H1 (cell line): ENCODE measurements at regions not wholly inside any gene's neighbourhood (a gene's known extent, or its start where the extent isn't known, plus 50 kb on each side); places are given as distances from the start of the nearest gene placed in this dataset.

Experiments used
- CTCF ChIA-PET: fragments of 300-600 bp; sonication (Branson Sonifier 250); formaldehyde crosslinking; loops from one replicate; lab custom pipeline; 2021; ENCODE audit not compliant: partially characterized antibody; lab: Charles Lee
- POLR2A ChIA-PET: fragments of 300-600 bp; sonication (Branson Sonifier 250); formaldehyde crosslinking; loops from one replicate; lab custom pipeline; 2021; ENCODE audit warnings: inconsistent platforms; ENCODE audit not compliant: partially characterized antibody; lab: Charles Lee
- DNase-seq, 2 experiments: peaks; one replicate each; pipeline versions ENCODE4 v3.0.0 to v3.0.0-alpha.2; 2010 to 2022; ENCODE audit warnings: low spot score in 2 of 2, low read depth in 1 of 2, mixed read lengths in 1 of 2
- FAIRE-seq: peaks from 2 replicates; lab custom pipeline; 2011; peaks lifted over from hg19 to GRCh38; lab: Jason Lieb, UNC
- H2AFZ ChIP-seq: 2 replicates; pipeline ENCODE4 v1.8.1; 2012; ENCODE audit warnings: low read length, inconsistent platforms
- H2AK5ac ChIP-seq: 2 replicates; pipeline ENCODE4 v1.6.1; 2013; ENCODE audit warnings: low read depth, low read length
- H2BK120ac ChIP-seq: replicated peaks from 2 replicates; pipeline ENCODE3; 2013; ENCODE audit warnings: low read depth, low read length, inconsistent platforms
- H2BK12ac ChIP-seq: 2 replicates; pipeline ENCODE4 v1.6.1; 2013; ENCODE audit warnings: low read depth, low read length
- H2BK15ac ChIP-seq: 2 replicates; pipeline ENCODE4 v1.6.1; 2013; ENCODE audit warnings: low read length
- H2BK20ac ChIP-seq: 2 replicates; pipeline ENCODE4 v1.6.1; 2013; ENCODE audit warnings: low read length
- H2BK5ac ChIP-seq: 2 replicates; pipeline ENCODE4 v1.6.1; 2013; ENCODE audit warnings: low read depth, low read length
- H3K14ac ChIP-seq: 2 replicates; pipeline ENCODE4 v1.6.1; 2013; ENCODE audit warnings: inconsistent platforms; ENCODE audit not compliant: insufficient read length
- H3K18ac ChIP-seq: 2 replicates; pipeline ENCODE4 v1.6.1; 2013; ENCODE audit warnings: low read length; ENCODE audit errors: extremely low read depth
- H3K23ac ChIP-seq: 2 replicates; pipeline ENCODE4 v1.6.1; 2013; ENCODE audit warnings: inconsistent platforms; ENCODE audit not compliant: insufficient read length
- H3K23me2 ChIP-seq: 2 replicates; pipeline ENCODE4 v1.6.1; 2013; ENCODE audit warnings: low read depth, low read length
- H3K27ac ChIP-seq: 2 replicates; pipeline ENCODE4 v1.6.1; 2011; ENCODE audit warnings: low read depth, low read length, inconsistent platforms
- H3K27me3 ChIP-seq, 4 experiments: replicated peaks in 1 of 4; 1 replicate in 1 of 4; 2 replicates in 3 of 4; pipeline versions ENCODE4 v1.6.1 to v1.8.1; 2011 to 2013; ENCODE audit warnings: low read length in 3 of 4, mild to moderate bottlenecking in 3 of 4, inconsistent platforms in 2 of 4, mixed read lengths in 2 of 4, moderate library complexity in 1 of 4; ENCODE audit not compliant: control insufficient read depth in 3 of 4, insufficient read depth in 3 of 4; ENCODE audit errors: extremely low read depth in 1 of 4
- H3K36me3 ChIP-seq, 4 experiments: 2 replicates each; pipeline versions ENCODE4 v1.6.1 to v1.8.1; 2011 to 2013; ENCODE audit warnings: mild to moderate bottlenecking in 4 of 4, low read length in 3 of 4, moderate library complexity in 2 of 4, control low read depth in 1 of 4, inconsistent platforms in 1 of 4; ENCODE audit not compliant: insufficient read depth in 4 of 4, control insufficient read depth in 2 of 4
- H3K4ac ChIP-seq: replicated peaks from 2 replicates; pipeline ENCODE3; 2013; ENCODE audit warnings: low read length, low read depth, mixed read lengths, inconsistent platforms; ENCODE audit not compliant: insufficient read length
- H3K4me1 ChIP-seq, 4 experiments: replicated peaks in 1 of 4; 1 replicate in 1 of 4; 2 replicates in 3 of 4; pipeline versions ENCODE4 v1.6.1 to v1.8.1; 2011 to 2013; ENCODE audit warnings: low read length in 3 of 4, inconsistent platforms in 2 of 4, mixed read lengths in 1 of 4; ENCODE audit not compliant: insufficient read depth in 4 of 4, control insufficient read depth in 3 of 4
- H3K4me2 ChIP-seq, 2 experiments: 2 replicates each; pipeline versions ENCODE4 v1.6.1 to v1.8.1; 2011 to 2013; ENCODE audit warnings: low read depth in 2 of 2, low read length in 2 of 2, control low read depth in 1 of 2, inconsistent platforms in 1 of 2, mild to moderate bottlenecking in 1 of 2; ENCODE audit not compliant: insufficient read depth in 1 of 2
- H3K4me3 ChIP-seq, 4 experiments: fragments of 200-600, 300-600 bp in 1 of 4; sonication (generic), shearing (Covaris generic), sonication (Bioruptor Twin) in 1 of 4; 2 replicates each; pipeline versions ENCODE4 v1.5.1 to v1.8.1; 2011 to 2016; ENCODE audit warnings: low read length in 4 of 4, low read depth in 3 of 4, control low read depth in 2 of 4, inconsistent platforms in 2 of 4, mild to moderate bottlenecking in 2 of 4, mixed read lengths in 1 of 4, moderate library complexity in 1 of 4; ENCODE audit not compliant: insufficient read depth in 2 of 4; ENCODE audit errors: extremely low read depth in 1 of 4
- H3K56ac ChIP-seq: replicated peaks from 2 replicates; pipeline ENCODE3; 2013; ENCODE audit warnings: low read depth, mild to moderate bottlenecking, mixed read lengths, low read length, inconsistent platforms; ENCODE audit not compliant: insufficient read length
- H3K79me1 ChIP-seq: 2 replicates; pipeline ENCODE4 v1.6.1; 2013; ENCODE audit warnings: low read depth, low read length, control low read depth
- H3K79me2 ChIP-seq, 2 experiments: 2 replicates each; pipeline versions ENCODE4 v1.6.1 to v1.8.1; 2012 to 2013; ENCODE audit warnings: low read length in 2 of 2, mild to moderate bottlenecking in 2 of 2, inconsistent platforms in 1 of 2; ENCODE audit not compliant: insufficient read depth in 2 of 2, control insufficient read depth in 1 of 2
- H3K9ac ChIP-seq, 4 experiments: replicated peaks in 1 of 4; 1 replicate in 1 of 4; 2 replicates in 3 of 4; pipeline versions ENCODE4 v1.6.1 to v1.8.1; 2011 to 2013; ENCODE audit warnings: low read depth in 3 of 4, low read length in 3 of 4, control low read depth in 2 of 4, mild to moderate bottlenecking in 2 of 4, moderate library complexity in 2 of 4, inconsistent platforms in 1 of 4; ENCODE audit errors: extremely low read depth in 1 of 4
- H3K9me3 ChIP-seq, 2 experiments: 2 replicates each; pipeline versions ENCODE4 v1.6.1 to v1.8.1; 2012 to 2013; ENCODE audit warnings: mild to moderate bottlenecking in 2 of 2, moderate library complexity in 2 of 2, control low read depth in 1 of 2, inconsistent platforms in 1 of 2, low read depth in 1 of 2, low read length in 1 of 2, mixed read lengths in 1 of 2; ENCODE audit not compliant: insufficient read depth in 2 of 2
- H4K20me1 ChIP-seq, 2 experiments: replicated peaks in 1 of 2; 2 replicates each; pipeline versions ENCODE3 to v1.8.1; 2011 to 2013; ENCODE audit warnings: inconsistent platforms in 2 of 2, low read length in 2 of 2, mild to moderate bottlenecking in 1 of 2; ENCODE audit not compliant: insufficient read depth in 2 of 2, control insufficient read depth in 1 of 2
- H4K5ac ChIP-seq: 2 replicates; pipeline ENCODE4 v1.6.1; 2013; ENCODE audit warnings: low read length, low read depth, mixed read lengths, inconsistent platforms; ENCODE audit not compliant: insufficient read length
- H4K8ac ChIP-seq: 2 replicates; pipeline ENCODE4 v1.8.0; 2013; ENCODE audit warnings: mild to moderate bottlenecking, moderate library complexity, low read length, inconsistent platforms; ENCODE audit not compliant: insufficient read depth; ENCODE audit errors: extremely low read depth
- H4K91ac ChIP-seq: replicated peaks from 2 replicates; pipeline ENCODE3; 2013; ENCODE audit warnings: low read length, mixed read lengths, inconsistent platforms; ENCODE audit not compliant: insufficient read length
- ASH2L ChIP-seq: fragments of 200-600, 300-600 bp; sonication (generic); IDR thresholded peaks from one replicate; pipeline ENCODE4 v1.7.1; 2017; ENCODE audit warnings: low read length
- BCL11A ChIP-seq, 2 experiments: IDR thresholded peaks; one replicate each; pipeline ENCODE4 v1.6.1; 2011; ENCODE audit warnings: low read depth in 2 of 2, low read length in 2 of 2, mild to moderate bottlenecking in 2 of 2
- CTBP2 ChIP-seq: IDR thresholded peaks from 2 replicates; pipeline ENCODE4 v1.7.0; 2011; ENCODE audit warnings: borderline replicate concordance, mild to moderate bottlenecking, moderate library complexity, mixed read lengths, low read length; ENCODE audit not compliant: insufficient read depth, insufficient read length
- EGR1 ChIP-seq: IDR thresholded peaks from 2 replicates; pipeline ENCODE4 v1.6.1; 2011; ENCODE audit warnings: low read depth, low read length, borderline replicate concordance
- EP300 ChIP-seq, 2 experiments: IDR thresholded peaks; 1 replicate in 1 of 2; 2 replicates in 1 of 2; pipeline ENCODE4 v1.6.1; 2011 to 2012; ENCODE audit warnings: low read depth in 2 of 2, low read length in 2 of 2, mild to moderate bottlenecking in 2 of 2, borderline replicate concordance in 1 of 2, inconsistent platforms in 1 of 2, moderate library complexity in 1 of 2
- GABPA ChIP-seq: IDR thresholded peaks from 2 replicates; pipeline ENCODE4 v1.6.1; 2011; ENCODE audit warnings: mild to moderate bottlenecking, low read length, moderate library complexity, borderline replicate concordance; ENCODE audit not compliant: insufficient read depth
- SIRT6 ChIP-seq: IDR thresholded peaks from one replicate; pipeline ENCODE4 v1.7.1; 2012; ENCODE audit warnings: low read length, inconsistent platforms
- USF2 ChIP-seq: IDR thresholded peaks from 2 replicates; pipeline ENCODE4 v1.6.1; 2011; ENCODE audit warnings: low read length, improper control_type of control experiment

- TF ChIP-seq EP300 (IDR thresholded peaks at IDR 0.05; ENCODE audit: borderline replicate concordance in 1 of 2, low read depth in 2 of 2, low read length in 2 of 2) = no peak
These were observed 762.4 kb upstream of the DPPA4 start (continued) for GRCh38 chr3:110099711-110100110.

GRCh38 chr3:110101361-110101760 lies 764.0 kb upstream of the DPPA4 start:
- Histone ChIP-seq H3K4me1 (no peaks in the 10 kb centered on the region), H3K79me2 (no peaks in the 10 kb centered on the region), H4K8ac (no peak overlapping the region), H2BK20ac (no peak overlapping the region), H2AK5ac (no peak overlapping the region), H2AFZ (no peak overlapping the region), H3K23ac (no peak overlapping the region), H4K20me1 (no peaks in the 10 kb centered on the region), H3K23me2 (no peaks in the 10 kb centered on the region), H3K4me3 (no peak overlapping the region), H4K5ac (no peak overlapping the region), H3K14ac (no peak overlapping the region), H3K36me3 (no peaks in the 10 kb centered on the region), H3K4me2 (no peak overlapping the region), H3K18ac (no peak overlapping the region), H3K27ac (no peak overlapping the region), H3K79me1 (no peaks in the 10 kb centered on the region), H4K91ac (no peak overlapping the region), H2BK120ac (no peak overlapping the region), H3K4ac (no peak overlapping the region), H2BK15ac (no peak overlapping the region), H3K9ac (no peak overlapping the region), H2BK12ac (no peak overlapping the region), H2BK5ac (no peak overlapping the region), H3K27me3 (no peaks in the 10 kb centered on the region), H3K9me3 (no peaks in the 10 kb centered on the region; a peak in 2 of 4 replicates), H3K56ac (no peak overlapping the region)
- TF ChIP-seq ASH2L (no peak), CTBP2 (no peak), BCL11A (IDR thresholded peaks at IDR 0.05; ENCODE audit: low read depth in 2 of 2, low read length in 2 of 2) (no peak), EGR1 (no peak), SIRT6 (no peak), GABPA (no peak), USF2 (no peak)
- ChIA-PET POLR2A (no interaction called here), CTCF (no interaction called here)
- DNase-seq (no peak), FAIRE-seq (no peak)
